Astrocyte (in vitro differentiated cells and primary cell): ENCODE measurements at regions not wholly inside any gene's neighbourhood (a gene's known extent, or its start where the extent isn't known, plus 50 kb on each side); places are given as distances from the start of the nearest gene placed in this dataset.

Experiments used
- DNase-seq: peaks from one replicate; pipeline ENCODE4 v3.0.0-alpha.2; 2010; ENCODE audit warnings: low read depth
- FAIRE-seq: peaks from 2 replicates; lab custom pipeline; 2011; peaks lifted over from hg19 to GRCh38; lab: Jason Lieb, UNC
- H2AFZ ChIP-seq: 2 replicates; pipeline ENCODE4 v1.6.0; 2012; ENCODE audit warnings: low read depth, low read length, inconsistent platforms
- H3K27ac ChIP-seq: 2 replicates; pipeline ENCODE4 v1.5.1; 2011; ENCODE audit warnings: low read depth, low read length, inconsistent platforms
- H3K27me3 ChIP-seq: 2 replicates; pipeline ENCODE4 v1.6.0; 2011; ENCODE audit warnings: low read length, inconsistent platforms; ENCODE audit not compliant: insufficient read depth
- H3K36me3 ChIP-seq: 2 replicates; pipeline ENCODE4 v1.5.1; 2011; ENCODE audit warnings: low read length, inconsistent platforms; ENCODE audit not compliant: insufficient read depth
- H3K4me1 ChIP-seq: 2 replicates; pipeline ENCODE4 v1.5.1; 2011; ENCODE audit warnings: low read length, inconsistent platforms; ENCODE audit not compliant: insufficient read depth
- H3K4me2 ChIP-seq: 2 replicates; pipeline ENCODE4 v1.6.0; 2012; ENCODE audit warnings: low read length, inconsistent platforms
- H3K4me3 ChIP-seq: 2 replicates; pipeline ENCODE4 v1.5.1; 2011; ENCODE audit warnings: low read depth, mild to moderate bottlenecking, low read length, inconsistent platforms; ENCODE audit not compliant: insufficient read depth
- H3K79me2 ChIP-seq: 2 replicates; pipeline ENCODE4 v1.6.0; 2012; ENCODE audit warnings: mild to moderate bottlenecking, low read length, inconsistent platforms; ENCODE audit not compliant: insufficient read depth
- H3K9ac ChIP-seq: 2 replicates; pipeline ENCODE4 v1.6.0; 2012; ENCODE audit warnings: mild to moderate bottlenecking, low read length, inconsistent platforms
- H3K9me3 ChIP-seq: 2 replicates; pipeline ENCODE4 v1.5.1; 2012; ENCODE audit warnings: low read depth, mild to moderate bottlenecking, low read length, inconsistent platforms; ENCODE audit not compliant: insufficient read depth
- H4K20me1 ChIP-seq: 2 replicates; pipeline ENCODE4 v1.6.0; 2012; ENCODE audit warnings: low read length, inconsistent platforms; ENCODE audit not compliant: insufficient read depth
- H3K27ac Mint-ChIP-seq: one replicate; pipeline ENCODE4 v1.8.0; 2021; ENCODE audit warnings: mild to moderate bottlenecking, mixed read lengths; ENCODE audit not compliant: unreplicated experiment
- H3K27me3 Mint-ChIP-seq: one replicate; pipeline ENCODE4 v1.8.0; 2021; ENCODE audit warnings: low read depth, mixed read lengths; ENCODE audit not compliant: unreplicated experiment
- H3K36me3 Mint-ChIP-seq: one replicate; pipeline ENCODE4 v1.8.0; 2021; ENCODE audit warnings: low read depth, mixed read lengths; ENCODE audit not compliant: unreplicated experiment
- H3K4me1 Mint-ChIP-seq: one replicate; pipeline ENCODE4 v1.8.0; 2021; ENCODE audit warnings: low read depth, mixed read lengths; ENCODE audit not compliant: unreplicated experiment
- H3K4me3 Mint-ChIP-seq: one replicate; pipeline ENCODE4 v1.8.0; 2021; ENCODE audit warnings: mild to moderate bottlenecking, moderate library complexity, mixed read lengths; ENCODE audit not compliant: unreplicated experiment
- H3K9me3 Mint-ChIP-seq: one replicate; pipeline ENCODE4 v1.8.0; 2021; ENCODE audit warnings: mild to moderate bottlenecking, mixed read lengths; ENCODE audit not compliant: unreplicated experiment
- EZH2 ChIP-seq: IDR thresholded peaks from 2 replicates; pipeline ENCODE4 v1.6.1; 2012; ENCODE audit warnings: mild to moderate bottlenecking, low read length, inconsistent platforms; ENCODE audit not compliant: insufficient read depth
- TF ChIP-seq, protein P1 (sequence below): IDR thresholded peaks from 2 replicates; pipeline ENCODE4 v1.5.1; 2011; ENCODE audit warnings: low read depth, mild to moderate bottlenecking, inconsistent platforms, low read length, moderate library complexity; ENCODE audit not compliant: insufficient read depth

DNA sequence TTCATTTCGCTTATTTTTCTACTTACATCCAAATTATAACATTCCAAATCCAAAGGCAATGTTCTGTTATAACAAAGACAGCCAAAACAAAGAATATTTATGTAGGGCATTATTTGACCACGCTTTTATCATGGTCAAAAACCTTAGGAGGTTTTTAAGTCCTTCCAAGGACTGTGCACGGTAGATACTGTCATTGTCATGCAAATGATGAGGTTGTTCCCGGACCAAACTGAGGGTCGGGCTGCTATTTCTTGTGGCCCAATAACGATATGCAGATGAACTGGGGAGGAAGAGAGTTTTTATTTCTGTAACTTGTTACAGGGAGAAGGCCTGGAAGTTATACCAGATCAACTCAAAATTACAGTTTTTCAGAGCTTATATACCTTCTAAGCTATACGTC lies 56.6 kb upstream of the STEAP4 start:
- no peak overlapping the region for H2AFZ ChIP-seq
- no peak overlapping the region for H3K4me3 Mint-ChIP-seq
- H3K79me2 ChIP-seq: no peaks in the 10 kb centered on the region
- no peaks in the 10 kb centered on the region for H4K20me1 ChIP-seq
- no peaks in the 10 kb centered on the region for H3K36me3 ChIP-seq
- no peak overlapping the region for H3K4me3 ChIP-seq
- H3K4me2 ChIP-seq: no peak overlapping the region
- no peak for FAIRE-seq
- H3K9ac ChIP-seq: no peak overlapping the region
- H3K4me1 ChIP-seq: no peaks in the 10 kb centered on the region
- no peak overlapping the region for H3K27ac ChIP-seq
- H3K9me3 ChIP-seq: no peaks in the 10 kb centered on the region
- no peaks in the 10 kb centered on the region for H3K9me3 Mint-ChIP-seq
- DNase-seq: no peak
- TF ChIP-seq EZH2: no peak
- TF ChIP-seq, protein P1, sequence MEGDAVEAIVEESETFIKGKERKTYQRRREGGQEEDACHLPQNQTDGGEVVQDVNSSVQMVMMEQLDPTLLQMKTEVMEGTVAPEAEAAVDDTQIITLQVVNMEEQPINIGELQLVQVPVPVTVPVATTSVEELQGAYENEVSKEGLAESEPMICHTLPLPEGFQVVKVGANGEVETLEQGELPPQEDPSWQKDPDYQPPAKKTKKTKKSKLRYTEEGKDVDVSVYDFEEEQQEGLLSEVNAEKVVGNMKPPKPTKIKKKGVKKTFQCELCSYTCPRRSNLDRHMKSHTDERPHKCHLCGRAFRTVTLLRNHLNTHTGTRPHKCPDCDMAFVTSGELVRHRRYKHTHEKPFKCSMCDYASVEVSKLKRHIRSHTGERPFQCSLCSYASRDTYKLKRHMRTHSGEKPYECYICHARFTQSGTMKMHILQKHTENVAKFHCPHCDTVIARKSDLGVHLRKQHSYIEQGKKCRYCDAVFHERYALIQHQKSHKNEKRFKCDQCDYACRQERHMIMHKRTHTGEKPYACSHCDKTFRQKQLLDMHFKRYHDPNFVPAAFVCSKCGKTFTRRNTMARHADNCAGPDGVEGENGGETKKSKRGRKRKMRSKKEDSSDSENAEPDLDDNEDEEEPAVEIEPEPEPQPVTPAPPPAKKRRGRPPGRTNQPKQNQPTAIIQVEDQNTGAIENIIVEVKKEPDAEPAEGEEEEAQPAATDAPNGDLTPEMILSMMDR: no peak
- H3K4me1 Mint-ChIP-seq: no peaks in the 10 kb centered on the region
- no peaks in the 10 kb centered on the region for H3K27me3 ChIP-seq
- no peaks in the 10 kb centered on the region for H3K27me3 Mint-ChIP-seq
- no peak overlapping the region for H3K27ac Mint-ChIP-seq
- H3K36me3 Mint-ChIP-seq: no peaks in the 10 kb centered on the region

DNA sequence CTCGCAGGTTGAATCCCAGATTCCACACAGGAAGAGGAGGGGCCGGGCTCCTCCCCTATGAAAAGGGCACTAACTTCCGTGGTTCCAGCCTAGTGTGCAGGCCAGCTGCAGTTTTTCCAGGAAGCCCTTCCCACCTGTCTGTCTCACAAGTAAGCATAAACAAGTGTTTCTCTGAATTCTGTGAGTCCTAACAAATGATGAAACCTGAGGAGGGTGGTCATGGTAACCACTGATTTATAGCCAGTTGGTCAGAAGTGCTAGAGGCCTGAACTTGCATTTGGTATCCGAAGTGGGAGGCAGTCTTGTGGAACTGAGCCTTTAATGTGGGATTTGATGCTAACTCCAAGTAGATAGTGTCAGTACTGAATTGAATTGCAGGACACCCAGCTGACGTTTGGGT lies 54.7 kb upstream of the STEAP4 start:
- H3K36me3 ChIP-seq: no peaks in the 10 kb centered on the region
- H3K9me3 Mint-ChIP-seq: no peaks in the 10 kb centered on the region
- H3K9ac ChIP-seq: no peak overlapping the region
- H3K27me3 ChIP-seq: no peaks in the 10 kb centered on the region
- no peaks in the 10 kb centered on the region for H3K27me3 Mint-ChIP-seq
- H3K4me1 Mint-ChIP-seq: no peaks in the 10 kb centered on the region
- no peaks in the 10 kb centered on the region for H3K79me2 ChIP-seq
- H3K4me3 ChIP-seq: no peak overlapping the region
- H3K27ac Mint-ChIP-seq: no peak overlapping the region
- no peak overlapping the region for H2AFZ ChIP-seq
- FAIRE-seq: no peak
- no peak overlapping the region for H3K4me3 Mint-ChIP-seq
- no peaks in the 10 kb centered on the region for H3K9me3 ChIP-seq
- no peak overlapping the region for H3K27ac ChIP-seq
- H3K4me1 ChIP-seq: no peaks in the 10 kb centered on the region
- H3K4me2 ChIP-seq: no peak overlapping the region
- DNase-seq: no peak
- no peaks in the 10 kb centered on the region for H3K36me3 Mint-ChIP-seq
- no peaks in the 10 kb centered on the region for H4K20me1 ChIP-seq
- TF ChIP-seq EZH2: no peak
- TF ChIP-seq, protein P1: no peak

DNA sequence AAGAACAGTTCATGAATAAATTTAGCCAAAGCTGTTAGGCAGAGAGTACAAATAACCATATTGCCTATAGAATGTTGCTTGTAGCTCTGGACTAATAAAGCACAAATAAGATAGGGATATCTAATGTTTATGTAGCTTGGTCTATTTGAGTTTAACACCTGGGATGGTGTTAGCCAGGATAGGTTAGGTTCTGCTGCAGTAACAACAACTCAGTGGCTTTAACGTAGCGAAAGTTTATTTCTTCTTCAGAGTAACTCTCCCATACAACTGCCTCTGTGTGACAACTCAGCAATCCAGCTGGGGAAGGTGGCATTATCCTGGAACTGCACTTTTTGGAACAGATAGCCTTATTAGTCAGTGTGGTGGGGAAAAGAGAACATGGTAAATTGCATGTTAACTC lies 52.2 kb upstream of the STEAP4 start:
- Mint-ChIP-seq H3K27me3 (no peaks in the 10 kb centered on the region), H3K27ac (no peak overlapping the region), H3K36me3 (no peaks in the 10 kb centered on the region), H3K4me3 (no peak overlapping the region), H3K4me1 (no peaks in the 10 kb centered on the region), H3K9me3 (no peaks in the 10 kb centered on the region)
- TF ChIP-seq EZH2: no peak
- TF ChIP-seq, protein P1: no peak
- no peak overlapping the region for H3K9ac ChIP-seq
- no peak for FAIRE-seq
- H4K20me1 ChIP-seq: no peaks in the 10 kb centered on the region
- no peak overlapping the region for H2AFZ ChIP-seq
- no peaks in the 10 kb centered on the region for H3K9me3 ChIP-seq
- H3K79me2 ChIP-seq: no peaks in the 10 kb centered on the region
- DNase-seq: no peak
- no peak overlapping the region for H3K4me2 ChIP-seq
- H3K27me3 ChIP-seq: no peaks in the 10 kb centered on the region
- H3K27ac ChIP-seq: no peak overlapping the region
- H3K36me3 ChIP-seq: no peaks in the 10 kb centered on the region
- no peaks in the 10 kb centered on the region for H3K4me1 ChIP-seq
- H3K4me3 ChIP-seq: no peak overlapping the region
